Dermis blood vessel endothelial cell (primary cell): ENCODE measurements at regions not wholly inside any gene's neighbourhood (a gene's known extent, or its start where the extent isn't known, plus 50 kb on each side); places are given as distances from the start of the nearest gene placed in this dataset.

ENCODE experiments used
- DNase-seq: peaks from one replicate; pipeline ENCODE4 v3.0.0; 2010

GRCh38 chr6:40937491-40937890, 101.5 kb downstream of the UNC5CL start:
- DNase-seq, result peak; percentile 73

- DNase-seq, result peak; percentile 41
Measured at GRCh38 chr6:40936818-40937251, 102.2 kb downstream of the UNC5CL start.

GRCh38 chr6:40933864-40934263, 105.2 kb downstream of the UNC5CL start:
- DNase-seq, result no peak

GRCh38 chr6:40932953-40933352, 106.1 kb downstream of the UNC5CL start:
- no peak for DNase-seq

- DNase-seq, result peak; percentile 3
Measured at GRCh38 chr6:40932366-40932765, 106.7 kb downstream of the UNC5CL start.

GRCh38 chr6:40931931-40932330, 107.1 kb downstream of the UNC5CL start:
- DNase-seq, result peak; percentile 44

- no peak for DNase-seq
Measured at GRCh38 chr6:40930555-40930954, 108.5 kb downstream of the UNC5CL start.

- DNase-seq, result no peak
Measured at GRCh38 chr6:40930045-40930444, 109.0 kb downstream of the UNC5CL start.

GRCh38 chr6:40929176-40929575, 109.8 kb downstream of the UNC5CL start:
- no peak for DNase-seq

GRCh38 chr6:40928763-40929162, 110.3 kb downstream of the UNC5CL start:
- DNase-seq, result no peak

- DNase-seq, result no peak
Measured at GRCh38 chr6:40928307-40928706, 110.7 kb downstream of the UNC5CL start.

GRCh38 chr6:40925341-40925740, 113.7 kb downstream of the UNC5CL start:
- DNase-seq, result no peak

- DNase-seq, result no peak
Measured at GRCh38 chr6:40924839-40925238, 114.2 kb downstream of the UNC5CL start.

- no peak for DNase-seq
Measured at GRCh38 chr6:40923880-40924279, 115.1 kb downstream of the UNC5CL start.

- no peak for DNase-seq
Measured at GRCh38 chr6:40923326-40923725, 115.7 kb downstream of the UNC5CL start.

GRCh38 chr6:40922281-40922680, 116.7 kb downstream of the UNC5CL start:
- no peak for DNase-seq

GRCh38 chr6:40918040-40918651, 120.9 kb downstream of the UNC5CL start:
- DNase-seq, result no peak

- DNase-seq, result no peak
Measured at GRCh38 chr6:40917603-40918002, 121.4 kb downstream of the UNC5CL start.

- DNase-seq, result no peak
Measured at GRCh38 chr6:40916845-40917244, 122.2 kb downstream of the UNC5CL start.

- no peak for DNase-seq
Measured at GRCh38 chr6:40915165-40915564, 123.9 kb downstream of the UNC5CL start.

- no peak for DNase-seq
Measured at GRCh38 chr6:40914005-40914404, 125.0 kb downstream of the UNC5CL start.

- peak; percentile 68 for DNase-seq
Measured at GRCh38 chr6:40912158-40912946, 126.7 kb downstream of the UNC5CL start.

- DNase-seq, result no peak
Measured at GRCh38 chr6:40910260-40910893, 128.6 kb downstream of the UNC5CL start.

- no peak for DNase-seq
Measured at GRCh38 chr6:40909811-40910210, 129.2 kb downstream of the UNC5CL start.
